ENCODE measurements at regions not wholly inside any gene's neighbourhood (a gene's known extent, or its start where the extent isn't known, plus 50 kb on each side); places are given as distances from the start of the nearest gene placed in this dataset.
"Not testable (repeated sequence)": the region's sequence is repeated elsewhere in the genome, so short reads cannot be mapped to it uniquely, and the experiment has no call there.

DNA sequence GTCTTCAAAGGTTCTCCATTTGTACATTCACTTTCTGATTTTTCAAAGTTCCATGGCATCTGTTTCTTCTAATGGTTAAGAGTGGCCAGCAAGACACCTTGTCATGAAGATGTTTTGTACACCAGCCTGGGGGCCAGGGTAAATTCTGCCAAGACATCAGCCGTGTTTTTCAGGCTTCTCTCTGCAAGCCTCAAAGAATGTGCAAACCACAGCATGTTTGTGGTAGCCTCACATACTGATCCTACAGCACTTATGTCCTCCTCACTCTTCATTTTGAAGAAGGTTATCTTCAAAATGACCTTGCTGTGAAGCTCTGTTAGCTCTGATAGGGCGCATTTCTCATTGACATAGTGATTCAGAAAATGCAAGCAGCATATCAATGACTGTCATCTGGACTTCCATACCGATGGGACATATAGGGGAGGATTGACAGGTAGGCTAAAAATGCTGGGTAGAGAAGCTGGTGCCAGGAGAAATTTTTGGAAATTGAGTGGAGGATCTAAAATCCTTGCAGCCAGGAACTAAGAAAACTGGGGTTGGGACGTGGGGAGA, 59.3 kb upstream of the SPTLC3 start:
- FAIRE-seq = no peak
- Histone ChIP-seq H3K27me3 (ENCODE audit: control insufficient read depth in 2 of 2, insufficient read depth in 2 of 2, low read length in 2 of 2) (no peaks in the 10 kb centered on the region), H3K4me2 (ENCODE audit: insufficient read depth, low read length) (no peak overlapping the region), H3K4me1 (replicated peaks in 1 of 2; ENCODE audit: control insufficient read depth in 2 of 2, insufficient read depth in 2 of 2, low read length in 2 of 2) (no peaks in the 10 kb centered on the region), H3K36me3 (ENCODE audit: control insufficient read depth, insufficient read depth, low read length) (no peaks in the 10 kb centered on the region), H3K9me1 (ENCODE audit: control insufficient read depth, insufficient read depth, low read length) (no peaks in the 10 kb centered on the region), H4K20me1 (replicated peaks; ENCODE audit: control insufficient read depth, insufficient read depth, low read length) (no peaks in the 10 kb centered on the region), H3K9me3 (replicated peaks; ENCODE audit: control insufficient read depth, insufficient read depth, low read depth, low read length) (no peaks in the 10 kb centered on the region), H3K27ac (ENCODE audit: extremely low read depth, low read depth, low read length) (no peak overlapping the region), H2AFZ (ENCODE audit: low read depth, low read length) (no peak overlapping the region), H3K4me3 (no peak overlapping the region), H3K9ac (ENCODE audit: insufficient read depth in 1 of 2, low read depth in 2 of 2, low read length in 2 of 2) (no peak overlapping the region), H3K79me2 (ENCODE audit: control insufficient read depth, insufficient read depth, low read length) (no peaks in the 10 kb centered on the region)
- ChIA-PET CTCF (ENCODE audit: low intra/inter-chr PET ratio) (no interaction called here), POLR2A (no interaction called here)
- 3% methylated on average over 4 of the region's 4 CpGs for WGBS (ENCODE audit: insufficient coverage, low coverage, missing lambda C conversion rate)
- no TSS peak for BruUV-seq (replicated peaks)
- no peak for ATAC-seq
- no peak for DNase-seq (ENCODE audit: extremely low read depth in 1 of 4, low spot score in 3 of 4)
- TF ChIP-seq SPI1 (IDR thresholded peaks at IDR 0.05; ENCODE audit: borderline replicate concordance, low read depth, low read length) (no peak), ARHGAP35 (IDR thresholded peaks at IDR 0.05; ENCODE audit: partially characterized antibody) (no peak)
- intact Hi-C loops (cut with micrococcal nuclease) = no loop called here
- in situ Hi-C loops (cut with MboI) = no loop called here

- CTCF ChIA-PET (ENCODE audit: low intra/inter-chr PET ratio); H4K20me1 ChIP-seq (replicated peaks; ENCODE audit: control insufficient read depth, insufficient read depth, low read length); H3K27me3 ChIP-seq (ENCODE audit: control insufficient read depth in 2 of 2, insufficient read depth in 2 of 2, low read length in 2 of 2); DNase-seq (ENCODE audit: extremely low read depth in 1 of 4, low spot score in 3 of 4); H3K9me3 ChIP-seq (replicated peaks; ENCODE audit: control insufficient read depth, insufficient read depth, low read depth, low read length); POLR2A ChIA-PET; in situ Hi-C loops (cut with MboI); H3K9ac ChIP-seq (ENCODE audit: insufficient read depth in 1 of 2, low read depth in 2 of 2, low read length in 2 of 2); ATAC-seq; H3K4me2 ChIP-seq (ENCODE audit: insufficient read depth, low read length); H3K79me2 ChIP-seq (ENCODE audit: control insufficient read depth, insufficient read depth, low read length); H3K27ac ChIP-seq (ENCODE audit: extremely low read depth, low read depth, low read length); H3K9me1 ChIP-seq (ENCODE audit: control insufficient read depth, insufficient read depth, low read length); H3K4me1 ChIP-seq (replicated peaks in 1 of 2; ENCODE audit: control insufficient read depth in 2 of 2, insufficient read depth in 2 of 2, low read length in 2 of 2); FAIRE-seq; H3K36me3 ChIP-seq (ENCODE audit: control insufficient read depth, insufficient read depth, low read length); BruUV-seq (replicated peaks); H2AFZ ChIP-seq (ENCODE audit: low read depth, low read length); intact Hi-C loops (cut with micrococcal nuclease); H3K4me3 ChIP-seq: not testable (repeated sequence)
These were observed 54.5 kb upstream of the SPTLC3 start for GRCh38 chr20:12954254-12954653.
